A549 (cell line): ENCODE measurements at regions not wholly inside any gene's neighbourhood (a gene's known extent, or its start where the extent isn't known, plus 50 kb on each side); places are given as distances from the start of the nearest gene placed in this dataset.
"Not testable (repeated sequence)": the region's sequence is repeated elsewhere in the genome, so short reads cannot be mapped to it uniquely, and the experiment has no call there.

ENCODE experiments used
- ATAC-seq, 2 experiments: fragments of 200-7000 bp in 1 of 2; fragments of >200 bp in 1 of 2; cut with Nextera tagmentation in 1 of 2; cut with Tn5 transposase in 1 of 2; 3 replicates each; pipeline versions ENCODE4 v1.8.0 to v1.9.1; 2018 to 2020; ENCODE audit warnings: mild to moderate bottlenecking in 1 of 2, moderate library complexity in 1 of 2
- CTCF ChIA-PET: fragments of 300-600 bp; sonication (Branson Sonifier 250); formaldehyde crosslinking; extraction: SDS; loops from one replicate; lab custom pipeline; 2021; ENCODE audit warnings: antibody characterized with exemption, inconsistent platforms; lab: Yijun Ruan, JAX
- POLR2A ChIA-PET: fragments of 350-600 bp; formaldehyde crosslinking; extraction: SDS; loops from one replicate; lab custom pipeline; 2021; ENCODE audit warnings: antibody characterized with exemption, inconsistent platforms; lab: Yijun Ruan, JAX
- DNase-seq, 2 experiments: peaks; one replicate each; pipeline versions ENCODE4 v3.0.0 to v3.0.0-alpha.2; 2011 to 2016; ENCODE audit warnings: low read depth in 1 of 2, low spot score in 1 of 2
- FAIRE-seq: peaks from 2 replicates; lab custom pipeline; 2011; peaks lifted over from hg19 to GRCh38; lab: Jason Lieb, UNC
- H3K27ac ChIP-seq, 2 experiments: fragments of >200 bp; sonication (Bioruptor Twin); formaldehyde crosslinking; 3 replicates each; pipeline ENCODE4 v1.5.1; 2016 to 2017
- H3K4me1 ChIP-seq: fragments of >200 bp; sonication (Bioruptor Twin); formaldehyde crosslinking; 3 replicates; pipeline ENCODE4 v1.6.1; 2016
- H3K4me2 ChIP-seq: fragments of >200 bp; sonication (Bioruptor Twin); formaldehyde crosslinking; 3 replicates; pipeline ENCODE4 v1.6.1; 2016
- H3K4me3 ChIP-seq: fragments of >200 bp; sonication (Bioruptor Twin); formaldehyde crosslinking; 3 replicates; pipeline ENCODE4 v1.5.1; 2016
- H3K9me3 ChIP-seq: fragments of >200 bp; sonication (Bioruptor Twin); formaldehyde crosslinking; 3 replicates; pipeline ENCODE4 v1.6.1; 2016
- BHLHE40 ChIP-seq: IDR thresholded peaks from 2 replicates; pipeline ENCODE4 v1.6.1; 2012; ENCODE audit warnings: low read depth, low read length, inconsistent platforms
- CBX2 ChIP-seq: fragments of 200-600 bp; sonication (generic); IDR thresholded peaks from 2 replicates; pipeline ENCODE4 v1.6.1; 2016; ENCODE audit warnings: low read depth, mild to moderate bottlenecking, borderline replicate concordance
- CBX8 ChIP-seq: fragments of 200-600 bp; sonication (generic); IDR thresholded peaks from 2 replicates; pipeline ENCODE4 v1.6.1; 2016
- EHF ChIP-seq: fragments of 250-450 bp; sonication (Bioruptor Pico); IDR thresholded peaks from 2 replicates; pipeline ENCODE4 v1.5.0; 2020; ENCODE audit warnings: mild to moderate bottlenecking
- ELK1 ChIP-seq: fragments of 150-350 bp; IDR thresholded peaks from 2 replicates; pipeline ENCODE4 v1.6.1; 2014; ENCODE audit warnings: low read depth, mild to moderate bottlenecking, low read length
- EP300 ChIP-seq, 2 experiments: fragments of >200 bp; sonication (Bioruptor Twin); formaldehyde crosslinking; IDR thresholded peaks; 2 replicates in 1 of 2; 3 replicates in 1 of 2; pipeline ENCODE4 v1.6.1; 2016 to 2017
- ESRRA ChIP-seq: fragments of 150-350 bp; IDR thresholded peaks from 2 replicates; pipeline ENCODE4 v1.6.1; 2014; ENCODE audit warnings: mild to moderate bottlenecking, low read length, borderline replicate concordance
- FOSB ChIP-seq: fragments of 250-450 bp; sonication (Bioruptor Pico); IDR thresholded peaks from 2 replicates; pipeline ENCODE4 v1.5.0; 2020; ENCODE audit warnings: mild to moderate bottlenecking, moderate library complexity
- GATA3 ChIP-seq: IDR thresholded peaks from 2 replicates; pipeline ENCODE4 v1.6.1; 2012; ENCODE audit warnings: borderline replicate concordance
- HDAC2 ChIP-seq: fragments of 200-600 bp; sonication (generic); IDR thresholded peaks from 2 replicates; pipeline ENCODE4 v1.6.1; 2016
- HEYL ChIP-seq: fragments of 250-450 bp; sonication (Bioruptor Pico); IDR thresholded peaks from 2 replicates; pipeline ENCODE4 v1.8.0; 2021; ENCODE audit warnings: mild to moderate bottlenecking, moderate library complexity
- HOXA7 ChIP-seq: fragments of 250-450 bp; sonication (Bioruptor Pico); IDR thresholded peaks from 2 replicates; pipeline ENCODE4 v1.5.0; 2020; ENCODE audit warnings: mild to moderate bottlenecking, moderate library complexity
- HOXB13 ChIP-seq: fragments of 250-450 bp; sonication (Bioruptor Pico); IDR thresholded peaks from 2 replicates; pipeline ENCODE4 v1.5.0; 2020; ENCODE audit warnings: low read depth, mild to moderate bottlenecking, moderate library complexity
- JUN ChIP-seq, 2 experiments: fragments of >200 bp; sonication (Bioruptor Twin); formaldehyde crosslinking; IDR thresholded peaks; 2 replicates in 1 of 2; 3 replicates in 1 of 2; pipeline ENCODE4 v1.6.1; 2016 to 2017
- KDM5A ChIP-seq: fragments of 200-600 bp; sonication (generic); IDR thresholded peaks from 2 replicates; pipeline ENCODE4 v1.6.1; 2016; ENCODE audit warnings: antibody characterized with exemption, mild to moderate bottlenecking
- MAFK ChIP-seq: fragments of 450-650 bp; IDR thresholded peaks from 2 replicates; pipeline ENCODE4 v1.6.1; 2014; ENCODE audit not compliant: partially characterized antibody
- MAX ChIP-seq: IDR thresholded peaks from 2 replicates; pipeline ENCODE4 v1.6.1; 2012
- MAZ ChIP-seq: fragments of 150-350 bp; IDR thresholded peaks from 2 replicates; pipeline ENCODE4 v1.6.1; 2014; ENCODE audit warnings: antibody characterized with exemption, low read depth, low read length, borderline replicate concordance
- MYC ChIP-seq: IDR thresholded peaks from 2 replicates; pipeline ENCODE4 v1.6.1; 2012; ENCODE audit warnings: mild to moderate bottlenecking, inconsistent platforms, low read length, improper control_type of control experiment, borderline replicate concordance
- PBX3 ChIP-seq: IDR thresholded peaks from 2 replicates; pipeline ENCODE4 v1.6.1; 2012
- POLR2A ChIP-seq: IDR thresholded peaks from 2 replicates; pipeline ENCODE4 v1.6.1; 2012; ENCODE audit warnings: mild to moderate bottlenecking, low read length
- POLR2AphosphoS2 ChIP-seq: conservative IDR thresholded peaks from 2 replicates; pipeline ENCODE4 v1.6.1; 2012; ENCODE audit warnings: low read length, improper control_type of control experiment, inconsistent platforms
- RNF2 ChIP-seq: fragments of 200-600 bp; sonication (generic); IDR thresholded peaks from 2 replicates; pipeline ENCODE4 v1.6.1; 2016; ENCODE audit warnings: low read depth, mild to moderate bottlenecking, antibody characterized with exemption, moderate library complexity, borderline replicate concordance
- SMC3 ChIP-seq: fragments of >200 bp; sonication (Bioruptor Twin); formaldehyde crosslinking; IDR thresholded peaks from 3 replicates; pipeline ENCODE4 v1.6.1; 2018; ENCODE audit warnings: inconsistent platforms
- SREBF2 ChIP-seq: fragments of 450-650 bp; IDR thresholded peaks from 2 replicates; pipeline ENCODE4 v1.6.1; 2014; ENCODE audit warnings: mild to moderate bottlenecking, moderate library complexity
- TFCP2L1 ChIP-seq: fragments of 250-450 bp; sonication (Bioruptor Pico); IDR thresholded peaks from 2 replicates; pipeline ENCODE4 v1.5.0; 2021; ENCODE audit warnings: mild to moderate bottlenecking
- ZFP36 ChIP-seq: fragments of 450-650 bp; IDR thresholded peaks from 2 replicates; pipeline ENCODE4 v1.6.1; 2014; ENCODE audit warnings: borderline replicate concordance; ENCODE audit not compliant: partially characterized antibody
- WGBS: methylation state at CpG from one replicate; pipeline ENCODE4 v1.1.6; 2017; ENCODE audit errors: missing lambda C conversion rate; 5-methylcytosine and 5-hydroxymethylcytosine counted together

- DNase-seq (no peak), ATAC-seq (peak in 1 of 2 experiments; percentile 24; a peak in 1 of 6 replicates), FAIRE-seq (no peak)
- H3K9me3 ChIP-seq: no peaks in the 10 kb centered on the region
- ChIA-PET CTCF (interaction anchor here (1.7 kb wide), 1 partner anchor 31 kb away, joined by 5 read pairs; no protein-coding TSS in a partner anchor), POLR2A (no interaction called here)
- peak overlapping the region; percentile 13; the same call in 2 of the 3 replicates for H3K4me2 ChIP-seq
- peak overlapping the region in 1 of 2 experiments; percentile 35; a peak in 1 of 6 replicates for H3K27ac ChIP-seq
- peaks cover 5% of the 10 kb centered on the region; the same call in 1 of the 3 replicates for H3K4me1 ChIP-seq
- 5% methylated on average over 3 of the region's 3 CpGs for WGBS
- no peak overlapping the region for H3K4me3 ChIP-seq
- no peak for TF ChIP-seq HDAC2
- TF ChIP-seq ELK1: no peak
- TF ChIP-seq HOXA7 (CRISPR knock-in tag): no peak
- TF ChIP-seq MYC: no peak
- TF ChIP-seq MAX: no peak
- no peak for TF ChIP-seq SREBF2
- no peak for TF ChIP-seq PBX3
- no peak for TF ChIP-seq FOSB (CRISPR knock-in tag)
These were observed 73.3 kb upstream of the ATIC start for GRCh38 chr2:215238485-215239098.

- H3K4me2 ChIP-seq: no peak overlapping the region
- ATAC-seq (no peak), DNase-seq (no peak), FAIRE-seq (no peak)
- 75% methylated on average over 10 of the region's 10 CpGs for WGBS
- ChIA-PET POLR2A (no interaction called here), CTCF (no interaction called here)
- H3K4me1 ChIP-seq: peaks cover 5% of the 10 kb centered on the region; the same call in 1 of the 3 replicates
- H3K27ac ChIP-seq: no peak overlapping the region
- no peak for TF ChIP-seq GATA3
- TF ChIP-seq MAFK: no peak
- TF ChIP-seq TFCP2L1 (CRISPR knock-in tag): no peak
- TF ChIP-seq MAZ: no peak
- TF ChIP-seq ZFP36: no peak
- no peak for TF ChIP-seq RNF2
- no peak for TF ChIP-seq HOXB13 (CRISPR knock-in tag)
- TF ChIP-seq BHLHE40: no peak
- TF ChIP-seq POLR2AphosphoS2: no peak
- TF ChIP-seq JUN (IDR thresholded peaks at IDR 0.05): no peak
- TF ChIP-seq POLR2A: no peak
- no peak for TF ChIP-seq EP300 (IDR thresholded peaks at IDR 0.05)
- TF ChIP-seq SMC3: no peak
- no peak for TF ChIP-seq HEYL
- no peak for TF ChIP-seq CBX2
- no peak for TF ChIP-seq ESRRA
- TF ChIP-seq CBX8: no peak
- TF ChIP-seq KDM5A: no peak
- no peak for TF ChIP-seq EHF (CRISPR knock-in tag)
- no peaks in the 10 kb centered on the region for H3K9me3 ChIP-seq
- H3K4me3 ChIP-seq: no peak overlapping the region
These were observed 75.7 kb upstream of the ATIC start for GRCh38 chr2:215236131-215236530.

- H3K4me2 ChIP-seq, FAIRE-seq, H3K4me3 ChIP-seq, H3K27ac ChIP-seq, POLR2A ChIA-PET, ATAC-seq, H3K4me1 ChIP-seq, CTCF ChIA-PET, DNase-seq, H3K9me3 ChIP-seq: not testable (repeated sequence)
- WGBS: 86% methylated on average over 19 of the region's 19 CpGs
These were observed 81.8 kb upstream of the ABCA12 start for GRCh38 chr2:215220221-215220620.
